Panc1 (cell line): ENCODE measurements at regions not wholly inside any gene's neighbourhood (a gene's known extent, or its start where the extent isn't known, plus 50 kb on each side); places are given as distances from the start of the nearest gene placed in this dataset.

ENCODE experiments used
- CTCF ChIP-seq: fragments of 450-650 bp; IDR thresholded peaks from 2 replicates; pipeline ENCODE4 v1.5.1; 2017; ENCODE audit warnings: mild to moderate bottlenecking
- POLR2AphosphoS5 ChIP-seq: IDR thresholded peaks from 2 replicates; pipeline ENCODE4 v1.6.1; 2012; ENCODE audit warnings: mild to moderate bottlenecking, low read depth, low read length, moderate library complexity

- TF ChIP-seq CTCF (no peak), POLR2AphosphoS5 (no peak)
These were observed 708.8 kb downstream of the MTRR start for GRCh38 chr5:8577792-8578191.
